ENCODE measurements at regions not wholly inside any gene's neighbourhood (a gene's known extent, or its start where the extent isn't known, plus 50 kb on each side); places are given as distances from the start of the nearest gene placed in this dataset.

- no peak for TF ChIP-seq CTCF (IDR thresholded peaks at IDR 0.05)
- ATAC-seq: no peak
These were observed 215.0 kb upstream of the AGAP1 start for GRCh38 chr2:235278771-235279355.

GRCh38 chr2:235279965-235280364 is 213.9 kb upstream of the AGAP1 start:
- H3K27ac ChIP-seq: no peak overlapping the region
- no peaks in the 10 kb centered on the region for H3K36me3 ChIP-seq
- no peak for DNase-seq
- no peaks in the 10 kb centered on the region for H3K4me1 ChIP-seq
- ATAC-seq: peak in 1 of 2 donors; percentile 29
- no peak for TF ChIP-seq CTCF (IDR thresholded peaks at IDR 0.05)
- intact Hi-C loops (cut with DNase I): no loop called here
- no peaks in the 10 kb centered on the region for H3K9me3 ChIP-seq
- H3K4me3 ChIP-seq: no peak overlapping the region
- no peaks in the 10 kb centered on the region for H3K27me3 ChIP-seq (ENCODE audit: low read depth)

More at GRCh38 chr2:235278771-235279355, 215.0 kb upstream of the AGAP1 start:
- no peaks in the 10 kb centered on the region for H3K36me3 ChIP-seq
- no peak for DNase-seq
- intact Hi-C loops (cut with DNase I): no loop called here
- H3K4me3 ChIP-seq: no peak overlapping the region
- H3K27ac ChIP-seq: no peak overlapping the region
- no peaks in the 10 kb centered on the region for H3K4me1 ChIP-seq
- no peaks in the 10 kb centered on the region for H3K9me3 ChIP-seq
- no peaks in the 10 kb centered on the region for H3K27me3 ChIP-seq (ENCODE audit: low read depth)

GRCh38 chr2:235283246-235283645 is 210.6 kb upstream of the AGAP1 start:
- Histone ChIP-seq H3K9me3 (no peaks in the 10 kb centered on the region), H3K4me3 (no peak overlapping the region), H3K27me3 (ENCODE audit: low read depth) (no peaks in the 10 kb centered on the region), H3K36me3 (no peaks in the 10 kb centered on the region), H3K27ac (no peak overlapping the region), H3K4me1 (no peaks in the 10 kb centered on the region)
- no peak for ATAC-seq
- DNase-seq: no peak
- intact Hi-C loops (cut with DNase I): no loop called here
- no peak for TF ChIP-seq CTCF (IDR thresholded peaks at IDR 0.05)

GRCh38 chr2:235286622-235287374 is 207.0 kb upstream of the AGAP1 start:
- intact Hi-C loops (cut with DNase I): no loop called here
- ATAC-seq (no peak), DNase-seq (no peak)
- H3K27me3 ChIP-seq (ENCODE audit: low read depth): no peaks in the 10 kb centered on the region
- TF ChIP-seq CTCF (IDR thresholded peaks at IDR 0.05): no peak
- no peaks in the 10 kb centered on the region for H3K9me3 ChIP-seq
- H3K36me3 ChIP-seq: no peaks in the 10 kb centered on the region
- no peak overlapping the region for H3K4me3 ChIP-seq
- H3K4me1 ChIP-seq: no peaks in the 10 kb centered on the region
- no peak overlapping the region for H3K27ac ChIP-seq

DNA sequence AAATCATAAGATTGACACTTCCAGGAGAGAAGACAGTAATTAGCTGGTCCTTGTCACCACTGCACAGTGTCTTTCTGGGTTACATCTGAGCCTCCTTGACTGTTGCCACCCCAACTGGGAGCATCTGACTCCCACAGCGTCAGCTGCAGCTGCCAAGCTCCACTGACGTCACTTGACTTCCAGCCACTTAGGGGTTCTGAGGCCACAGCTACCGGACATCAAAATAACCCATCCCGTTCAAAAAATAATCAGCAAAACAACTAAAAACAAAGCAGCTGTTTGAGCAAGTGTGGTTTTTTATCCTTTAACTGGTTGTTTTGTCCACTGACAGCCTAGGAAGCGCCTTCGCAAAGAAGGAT is 206.5 kb upstream of the AGAP1 start:
- intact Hi-C loops (cut with DNase I): no loop called here
- H3K27me3 ChIP-seq (ENCODE audit: low read depth): no peaks in the 10 kb centered on the region
- H3K9me3 ChIP-seq: no peaks in the 10 kb centered on the region
- no peak overlapping the region for H3K4me3 ChIP-seq
- TF ChIP-seq CTCF (IDR thresholded peaks at IDR 0.05): no peak
- ATAC-seq (no peak), DNase-seq (no peak)
- no peaks in the 10 kb centered on the region for H3K36me3 ChIP-seq
- H3K27ac ChIP-seq: no peak overlapping the region
- no peaks in the 10 kb centered on the region for H3K4me1 ChIP-seq
